Panc1 (cell line): ENCODE measurements at regions not wholly inside any gene's neighbourhood (a gene's known extent, or its start where the extent isn't known, plus 50 kb on each side); places are given as distances from the start of the nearest gene placed in this dataset.
"Not testable (repeated sequence)": the region's sequence is repeated elsewhere in the genome, so short reads cannot be mapped to it uniquely, and the experiment has no call there.

Experiments used
- ATAC-seq: fragments of 200-7000 bp; cut with Tn5 transposase; 2 replicates; pipeline ENCODE4 v1.9.1; 2020; ENCODE audit warnings: mild to moderate bottlenecking, moderate library complexity
- BruUV-seq: library from RNA; stranded (reverse); fragments of 400-500 nt; replicated peaks from 2 replicates; lab custom pipeline; 2021; lab: Mats Ljungman, UMichigan
- CTCF ChIA-PET: fragments of 300-600 bp; sonication (Branson Sonifier 250); formaldehyde crosslinking; loops from one replicate; lab custom pipeline; 2022; ENCODE audit warnings: antibody characterized with exemption; lab: Charles Lee
- POLR2A ChIA-PET: fragments of 300-600 bp; sonication (Branson Sonifier 250); formaldehyde crosslinking; loops from one replicate; lab custom pipeline; 2022; ENCODE audit warnings: antibody characterized with exemption; lab: Charles Lee
- DNase-seq: peaks from one replicate; pipeline ENCODE4 v3.0.0-alpha.2; 2010; ENCODE audit warnings: low read depth, low spot score
- H3K27ac ChIP-seq: 2 replicates; pipeline ENCODE4 v1.5.1; 2011; ENCODE audit warnings: mild to moderate bottlenecking, low read length, inconsistent platforms
- H3K27me3 ChIP-seq: fragments of 200-500 bp; sonication (Bioruptor generic); 2 replicates; pipeline ENCODE4 v1.6.0; 2014; ENCODE audit warnings: low read length, inconsistent platforms; ENCODE audit not compliant: control insufficient read depth, insufficient read depth
- H3K36me3 ChIP-seq: fragments of 200-500 bp; sonication (Bioruptor generic); 2 replicates; pipeline ENCODE4 v1.5.1; 2014; ENCODE audit warnings: inconsistent platforms, mild to moderate bottlenecking, low read length, moderate library complexity; ENCODE audit not compliant: control insufficient read depth, insufficient read depth
- H3K4me1 ChIP-seq: 2 replicates; pipeline ENCODE4 v1.5.1; 2011; ENCODE audit warnings: inconsistent platforms, mild to moderate bottlenecking, low read length, moderate library complexity; ENCODE audit not compliant: control insufficient read depth, insufficient read depth
- H3K4me3 ChIP-seq, 2 experiments: 2 replicates each; pipeline ENCODE4 v1.5.1; 2011 to 2012; ENCODE audit warnings: low read depth in 2 of 2, low read length in 2 of 2, mild to moderate bottlenecking in 2 of 2, inconsistent platforms in 1 of 2, moderate library complexity in 1 of 2
- H3K9me3 ChIP-seq: fragments of 200-500 bp; sonication (Bioruptor generic); 2 replicates; pipeline ENCODE4 v1.5.1; 2014; ENCODE audit warnings: low read depth, mild to moderate bottlenecking, inconsistent platforms, low read length, moderate library complexity; ENCODE audit not compliant: control insufficient read depth, insufficient read depth
- POLR2AphosphoS5 ChIP-seq: IDR thresholded peaks from 2 replicates; pipeline ENCODE4 v1.6.1; 2012; ENCODE audit warnings: mild to moderate bottlenecking, low read depth, low read length, moderate library complexity
- SIN3A ChIP-seq: IDR thresholded peaks from 2 replicates; pipeline ENCODE4 v1.6.1; 2012; ENCODE audit warnings: low read depth, mild to moderate bottlenecking, low read length, moderate library complexity, borderline replicate concordance; ENCODE audit not compliant: insufficient read depth
- TCF7L2 ChIP-seq: IDR thresholded peaks from 2 replicates; pipeline ENCODE4 v1.6.1; 2011; ENCODE audit warnings: mild to moderate bottlenecking, low read depth, low read length, inconsistent platforms
- in situ Hi-C: cut with HindIII; loops from 2 replicates; pipeline ENCODE4 v1.10.0; 2016; ENCODE audit warnings: low sequenced_read_pairs, low pct_unique_long_range_greater_than_20kb
- intact Hi-C: fragments of 100-400 bp; cut with micrococcal nuclease; formaldehyde crosslinking; loops from one replicate; pipeline ENCODE4 v1.10.0; 2022; ENCODE audit not compliant: unreplicated experiment
- TF ChIP-seq, protein P1 (sequence below): fragments of 450-650 bp; IDR thresholded peaks from 2 replicates; pipeline ENCODE4 v1.5.1; 2017; ENCODE audit warnings: mild to moderate bottlenecking
- TF ChIP-seq, protein P2 (sequence below), 2 experiments: IDR thresholded peaks; 2 replicates each; pipeline ENCODE4 v1.6.1; 2011 to 2012; ENCODE audit warnings: low read depth in 2 of 2, control low read depth in 1 of 2, low read length in 1 of 2, mild to moderate bottlenecking in 1 of 2, moderate library complexity in 1 of 2; ENCODE audit not compliant: insufficient read depth in 1 of 2

DNA sequence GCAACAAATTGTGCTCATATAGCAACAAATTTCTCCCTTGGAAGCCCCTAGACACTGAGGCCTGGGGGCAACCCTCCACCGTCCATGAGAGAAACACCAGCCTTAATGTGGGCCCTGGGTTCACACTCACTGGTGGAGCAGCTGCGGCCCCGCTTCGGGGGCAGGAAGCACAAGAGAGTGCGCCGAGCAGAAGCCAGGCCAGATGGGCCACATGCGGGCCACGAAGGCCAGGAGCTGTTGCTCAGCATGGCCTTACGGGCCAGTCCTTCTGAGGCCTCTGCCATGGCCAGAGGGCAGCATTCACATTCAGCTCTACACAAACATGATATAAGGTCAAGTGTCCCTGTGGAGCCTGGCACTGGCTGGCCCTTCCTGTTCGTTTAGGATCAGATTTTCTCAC is 60.0 kb upstream of the VIPR2 start:
- H3K9me3 ChIP-seq, result no peaks in the 10 kb centered on the region
- H3K4me1 ChIP-seq, result no peaks in the 10 kb centered on the region
- H3K27ac ChIP-seq, result no peak overlapping the region
- ChIA-PET POLR2A (no interaction called here), CTCF (no interaction called here)
- H3K4me3 ChIP-seq, result no peak overlapping the region
- intact Hi-C loops (no loop called here), in situ Hi-C loops (no loop called here)
- ATAC-seq (no peak), DNase-seq (no peak)
- H3K27me3 ChIP-seq, result no peaks in the 10 kb centered on the region; the same call in 1 of the 2 replicates
- TF ChIP-seq TCF7L2, result no peak
- no peak for TF ChIP-seq POLR2AphosphoS5
- TF ChIP-seq, protein P1, sequence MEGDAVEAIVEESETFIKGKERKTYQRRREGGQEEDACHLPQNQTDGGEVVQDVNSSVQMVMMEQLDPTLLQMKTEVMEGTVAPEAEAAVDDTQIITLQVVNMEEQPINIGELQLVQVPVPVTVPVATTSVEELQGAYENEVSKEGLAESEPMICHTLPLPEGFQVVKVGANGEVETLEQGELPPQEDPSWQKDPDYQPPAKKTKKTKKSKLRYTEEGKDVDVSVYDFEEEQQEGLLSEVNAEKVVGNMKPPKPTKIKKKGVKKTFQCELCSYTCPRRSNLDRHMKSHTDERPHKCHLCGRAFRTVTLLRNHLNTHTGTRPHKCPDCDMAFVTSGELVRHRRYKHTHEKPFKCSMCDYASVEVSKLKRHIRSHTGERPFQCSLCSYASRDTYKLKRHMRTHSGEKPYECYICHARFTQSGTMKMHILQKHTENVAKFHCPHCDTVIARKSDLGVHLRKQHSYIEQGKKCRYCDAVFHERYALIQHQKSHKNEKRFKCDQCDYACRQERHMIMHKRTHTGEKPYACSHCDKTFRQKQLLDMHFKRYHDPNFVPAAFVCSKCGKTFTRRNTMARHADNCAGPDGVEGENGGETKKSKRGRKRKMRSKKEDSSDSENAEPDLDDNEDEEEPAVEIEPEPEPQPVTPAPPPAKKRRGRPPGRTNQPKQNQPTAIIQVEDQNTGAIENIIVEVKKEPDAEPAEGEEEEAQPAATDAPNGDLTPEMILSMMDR, result no peak
- TF ChIP-seq SIN3A, result no peak
- TF ChIP-seq, protein P2, sequence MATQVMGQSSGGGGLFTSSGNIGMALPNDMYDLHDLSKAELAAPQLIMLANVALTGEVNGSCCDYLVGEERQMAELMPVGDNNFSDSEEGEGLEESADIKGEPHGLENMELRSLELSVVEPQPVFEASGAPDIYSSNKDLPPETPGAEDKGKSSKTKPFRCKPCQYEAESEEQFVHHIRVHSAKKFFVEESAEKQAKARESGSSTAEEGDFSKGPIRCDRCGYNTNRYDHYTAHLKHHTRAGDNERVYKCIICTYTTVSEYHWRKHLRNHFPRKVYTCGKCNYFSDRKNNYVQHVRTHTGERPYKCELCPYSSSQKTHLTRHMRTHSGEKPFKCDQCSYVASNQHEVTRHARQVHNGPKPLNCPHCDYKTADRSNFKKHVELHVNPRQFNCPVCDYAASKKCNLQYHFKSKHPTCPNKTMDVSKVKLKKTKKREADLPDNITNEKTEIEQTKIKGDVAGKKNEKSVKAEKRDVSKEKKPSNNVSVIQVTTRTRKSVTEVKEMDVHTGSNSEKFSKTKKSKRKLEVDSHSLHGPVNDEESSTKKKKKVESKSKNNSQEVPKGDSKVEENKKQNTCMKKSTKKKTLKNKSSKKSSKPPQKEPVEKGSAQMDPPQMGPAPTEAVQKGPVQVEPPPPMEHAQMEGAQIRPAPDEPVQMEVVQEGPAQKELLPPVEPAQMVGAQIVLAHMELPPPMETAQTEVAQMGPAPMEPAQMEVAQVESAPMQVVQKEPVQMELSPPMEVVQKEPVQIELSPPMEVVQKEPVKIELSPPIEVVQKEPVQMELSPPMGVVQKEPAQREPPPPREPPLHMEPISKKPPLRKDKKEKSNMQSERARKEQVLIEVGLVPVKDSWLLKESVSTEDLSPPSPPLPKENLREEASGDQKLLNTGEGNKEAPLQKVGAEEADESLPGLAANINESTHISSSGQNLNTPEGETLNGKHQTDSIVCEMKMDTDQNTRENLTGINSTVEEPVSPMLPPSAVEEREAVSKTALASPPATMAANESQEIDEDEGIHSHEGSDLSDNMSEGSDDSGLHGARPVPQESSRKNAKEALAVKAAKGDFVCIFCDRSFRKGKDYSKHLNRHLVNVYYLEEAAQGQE (IDR thresholded peaks at IDR 0.05; ENCODE audit: insufficient read depth in 1 of 2, low read depth in 2 of 2, low read length in 1 of 2), result no peak
- no TSS peak for BruUV-seq
- H3K36me3 ChIP-seq, result no peaks in the 10 kb centered on the region

DNA sequence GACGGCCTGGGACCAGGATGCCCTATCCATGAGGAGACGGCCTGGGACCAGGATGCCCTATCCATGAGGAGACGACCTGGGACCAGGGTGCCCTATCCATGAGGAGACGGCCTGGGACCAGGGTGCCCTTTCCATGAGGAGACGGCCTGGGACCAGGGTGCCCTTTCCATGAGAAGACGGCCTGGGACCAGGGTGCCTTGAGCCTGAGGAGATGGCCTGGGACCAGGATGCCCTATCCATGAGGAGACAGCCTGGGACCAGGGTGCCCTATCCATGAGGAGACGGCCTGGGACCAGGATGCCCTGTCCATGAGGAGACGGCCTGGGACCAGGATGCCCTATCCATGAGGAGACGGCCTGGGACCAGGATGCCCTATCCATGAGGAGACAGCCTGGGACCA is 58.6 kb upstream of the VIPR2 start:
- H3K9me3 ChIP-seq, BruUV-seq, ATAC-seq, in situ Hi-C loops, H3K4me3 ChIP-seq, CTCF ChIA-PET, POLR2A ChIA-PET, intact Hi-C loops, H3K27ac ChIP-seq, H3K36me3 ChIP-seq, H3K4me1 ChIP-seq, H3K27me3 ChIP-seq, DNase-seq: not testable (repeated sequence)

DNA sequence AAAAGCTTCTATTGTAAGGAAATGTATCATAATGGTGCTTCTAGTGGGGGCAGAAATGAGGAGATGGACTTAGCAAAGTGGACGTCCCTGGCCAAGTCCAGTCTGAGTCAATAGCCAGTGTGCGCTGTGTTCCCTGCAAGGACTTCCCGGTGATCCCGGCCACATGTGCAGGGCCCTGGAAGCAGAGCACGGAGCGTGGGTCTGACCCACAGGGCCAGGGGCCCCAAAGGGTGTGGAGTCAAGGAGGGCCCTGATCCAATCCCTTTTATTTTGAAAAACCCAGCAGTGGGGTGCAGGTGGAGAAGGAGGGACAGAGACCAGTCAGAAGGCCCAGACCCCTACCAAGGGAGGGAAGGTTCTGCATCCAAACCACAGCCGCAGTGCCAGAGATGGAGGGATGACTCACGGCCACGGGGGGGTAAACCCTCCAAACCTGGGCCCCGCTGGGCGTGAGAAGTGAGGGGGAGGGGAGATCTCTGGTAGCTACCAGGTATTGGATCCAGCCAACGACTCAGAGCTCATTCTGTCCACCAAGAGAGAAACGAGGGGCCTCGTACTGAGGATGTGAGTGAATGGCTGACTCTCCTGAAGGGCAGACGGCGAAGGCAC is 57.2 kb upstream of the VIPR2 start:
- H3K27me3 ChIP-seq, result no peaks in the 10 kb centered on the region
- BruUV-seq, result no TSS peak
- ATAC-seq (no peak), DNase-seq (no peak)
- no peaks in the 10 kb centered on the region for H3K36me3 ChIP-seq
- intact Hi-C loops, result no loop called here
- no peaks in the 10 kb centered on the region for H3K9me3 ChIP-seq
- POLR2A ChIA-PET, result no interaction called here
- H3K27ac ChIP-seq, result no peak overlapping the region
- CTCF ChIA-PET, result no interaction called here
- in situ Hi-C loops, result no loop called here
- H3K4me3 ChIP-seq, result no peak overlapping the region
- H3K4me1 ChIP-seq, result no peaks in the 10 kb centered on the region; the same call in 1 of the 2 replicates
- TF ChIP-seq, protein P2 (IDR thresholded peaks at IDR 0.05; ENCODE audit: insufficient read depth in 1 of 2, low read depth in 2 of 2, low read length in 1 of 2), result no peak
- TF ChIP-seq, protein P1, result no peak
- TF ChIP-seq POLR2AphosphoS5, result no peak
- no peak for TF ChIP-seq SIN3A
- TF ChIP-seq TCF7L2, result no peak
